ENCODE measurements at regions not wholly inside any gene's neighbourhood (a gene's known extent, or its start where the extent isn't known, plus 50 kb on each side); places are given as distances from the start of the nearest gene placed in this dataset.

- H3K9me3 ChIP-seq (ENCODE audit: control insufficient read depth, low read length): no peaks in the 10 kb centered on the region
- DNase-seq: peak in 1 of 3 donors; percentile 43
- WGBS: 92% methylated on average over 18 of the region's 18 CpGs
- ATAC-seq: no peak
- no peak overlapping the region for H3K4me3 ChIP-seq (ENCODE audit: low read length)
- H3K27ac ChIP-seq (ENCODE audit: low read length): no peak overlapping the region
- H3K4me1 ChIP-seq (ENCODE audit: control insufficient read depth, insufficient read depth, low read length): no peaks in the 10 kb centered on the region
- intact Hi-C loops (cut with DNase I): no loop called here
- H3K27me3 ChIP-seq (ENCODE audit: control insufficient read depth, insufficient read depth): no peaks in the 10 kb centered on the region
These were observed 79.0 kb downstream of the PTGR3 start for GRCh38 chr18:75129717-75130477.

- Histone ChIP-seq H3K27ac (ENCODE audit: low read length) (no peak overlapping the region), H3K4me1 (ENCODE audit: control insufficient read depth, insufficient read depth, low read length) (no peaks in the 10 kb centered on the region), H3K9me3 (ENCODE audit: control insufficient read depth, low read length) (no peaks in the 10 kb centered on the region), H3K27me3 (ENCODE audit: control insufficient read depth, insufficient read depth) (no peaks in the 10 kb centered on the region), H3K4me3 (ENCODE audit: low read length) (no peak overlapping the region)
- ATAC-seq: no peak
- WGBS: 87% methylated on average over 17 of the region's 17 CpGs
- intact Hi-C loops (cut with DNase I): no loop called here
- peak in 1 of 3 donors; percentile 18 for DNase-seq
These were observed 79.8 kb downstream of the PTGR3 start for GRCh38 chr18:75128911-75129716.

- DNase-seq: peak in 1 of 3 donors; percentile 28
- Histone ChIP-seq H3K27me3 (ENCODE audit: control insufficient read depth, insufficient read depth) (no peaks in the 10 kb centered on the region), H3K9me3 (ENCODE audit: control insufficient read depth, low read length) (no peaks in the 10 kb centered on the region), H3K4me1 (ENCODE audit: control insufficient read depth, insufficient read depth, low read length) (no peaks in the 10 kb centered on the region), H3K27ac (ENCODE audit: low read length) (no peak overlapping the region), H3K4me3 (ENCODE audit: low read length) (no peak overlapping the region)
- WGBS: 93% methylated on average over 7 of the region's 7 CpGs
- intact Hi-C loops (cut with DNase I): no loop called here
- ATAC-seq: no peak
These were observed 80.8 kb downstream of the PTGR3 start for GRCh38 chr18:75128051-75128605.

- DNase-seq (peak in 1 of 3 donors; percentile 46), ATAC-seq (peak in 1 of 2 donors; percentile 16)
- no peaks in the 10 kb centered on the region for H3K9me3 ChIP-seq (ENCODE audit: control insufficient read depth, low read length)
- intact Hi-C loops (cut with DNase I): no loop called here
- no peak overlapping the region for H3K4me3 ChIP-seq (ENCODE audit: low read length)
- H3K27me3 ChIP-seq (ENCODE audit: control insufficient read depth, insufficient read depth): no peaks in the 10 kb centered on the region
- WGBS: 89% methylated on average over 24 of the region's 24 CpGs
- no peaks in the 10 kb centered on the region for H3K4me1 ChIP-seq (ENCODE audit: control insufficient read depth, insufficient read depth, low read length)
- H3K27ac ChIP-seq (ENCODE audit: low read length): no peak overlapping the region
These were observed 81.6 kb downstream of the PTGR3 start for GRCh38 chr18:75127143-75128021.

GRCh38 chr18:75125382-75126331, 83.3 kb downstream of the PTGR3 start:
- Histone ChIP-seq H3K27ac (ENCODE audit: low read length) (no peak overlapping the region), H3K4me3 (ENCODE audit: low read length) (no peak overlapping the region), H3K27me3 (ENCODE audit: control insufficient read depth, insufficient read depth) (no peaks in the 10 kb centered on the region), H3K4me1 (ENCODE audit: control insufficient read depth, insufficient read depth, low read length) (no peaks in the 10 kb centered on the region), H3K9me3 (ENCODE audit: control insufficient read depth, low read length) (no peaks in the 10 kb centered on the region)
- DNase-seq (no peak), ATAC-seq (peak in 1 of 2 donors; percentile 37)
- intact Hi-C loops (cut with DNase I): no loop called here
- 72% methylated on average over 44 of the region's 44 CpGs for WGBS

- Histone ChIP-seq H3K4me3 (ENCODE audit: low read length) (no peak overlapping the region), H3K27ac (ENCODE audit: low read length) (no peak overlapping the region), H3K9me3 (ENCODE audit: control insufficient read depth, low read length) (no peaks in the 10 kb centered on the region), H3K27me3 (ENCODE audit: control insufficient read depth, insufficient read depth) (no peaks in the 10 kb centered on the region), H3K4me1 (ENCODE audit: control insufficient read depth, insufficient read depth, low read length) (no peaks in the 10 kb centered on the region)
- DNase-seq (no peak), ATAC-seq (no peak)
- intact Hi-C loops (cut with DNase I): no loop called here
- WGBS: 86% methylated on average over 16 of the region's 16 CpGs
These were observed 84.0 kb downstream of the PTGR3 start for GRCh38 chr18:75124991-75125381.

GRCh38 chr18:75124551-75124950, 84.4 kb downstream of the PTGR3 start:
- DNase-seq (no peak), ATAC-seq (no peak)
- 77% methylated on average over 14 of the region's 14 CpGs for WGBS
- no peaks in the 10 kb centered on the region for H3K9me3 ChIP-seq (ENCODE audit: control insufficient read depth, low read length)
- H3K27ac ChIP-seq (ENCODE audit: low read length): no peak overlapping the region
- no peak overlapping the region for H3K4me3 ChIP-seq (ENCODE audit: low read length)
- no peaks in the 10 kb centered on the region for H3K4me1 ChIP-seq (ENCODE audit: control insufficient read depth, insufficient read depth, low read length)
- intact Hi-C loops (cut with DNase I): no loop called here
- H3K27me3 ChIP-seq (ENCODE audit: control insufficient read depth, insufficient read depth): no peaks in the 10 kb centered on the region

GRCh38 chr18:75123113-75123512, 85.8 kb downstream of the PTGR3 start:
- no peak for DNase-seq
- Histone ChIP-seq H3K4me1 (ENCODE audit: control insufficient read depth, insufficient read depth, low read length) (no peaks in the 10 kb centered on the region), H3K9me3 (ENCODE audit: control insufficient read depth, low read length) (no peaks in the 10 kb centered on the region), H3K27ac (ENCODE audit: low read length) (no peak overlapping the region), H3K4me3 (ENCODE audit: low read length) (no peak overlapping the region), H3K27me3 (ENCODE audit: control insufficient read depth, insufficient read depth) (no peaks in the 10 kb centered on the region)
- no peak for ATAC-seq
- 73% methylated on average over 12 of the region's 12 CpGs for WGBS
- intact Hi-C loops (cut with DNase I): no loop called here

- ATAC-seq (no peak), DNase-seq (no peak)
- Histone ChIP-seq H3K27me3 (ENCODE audit: control insufficient read depth, insufficient read depth) (no peaks in the 10 kb centered on the region), H3K4me3 (ENCODE audit: low read length) (no peak overlapping the region), H3K4me1 (ENCODE audit: control insufficient read depth, insufficient read depth, low read length) (no peaks in the 10 kb centered on the region), H3K9me3 (ENCODE audit: control insufficient read depth, low read length) (no peaks in the 10 kb centered on the region), H3K27ac (ENCODE audit: low read length) (no peak overlapping the region)
- WGBS: 79% methylated on average over 7 of the region's 7 CpGs
- intact Hi-C loops (cut with DNase I): no loop called here
These were observed 86.5 kb downstream of the PTGR3 start for GRCh38 chr18:75122334-75122958.

Measured in right cardiac atrium (tissue), 5 donors.